CD4-positive, alpha-beta T cell treated with Interleukin-10 for 1 hour (primary cell): ENCODE measurements at regions not wholly inside any gene's neighbourhood (a gene's known extent, or its start where the extent isn't known, plus 50 kb on each side); places are given as distances from the start of the nearest gene placed in this dataset.
A peak's percentile ranks its signal among the peaks of the same experiment; 100 is the strongest.

Source experiments
- DNase-seq: peaks from one replicate; pipeline ENCODE4 v3.0.0-alpha.2; 2020

GRCh38 chr1:110763149-110763548, 88.4 kb upstream of the KCNA3 start:
- DNase-seq: no peak

GRCh38 chr1:110760321-110760720, 85.6 kb upstream of the KCNA3 start:
- no peak for DNase-seq

- DNase-seq: no peak
Observed at GRCh38 chr1:110756506-110756905, 81.8 kb upstream of the KCNA3 start.

- no peak for DNase-seq
Observed at GRCh38 chr1:110752941-110753725, 78.4 kb upstream of the KCNA3 start.

GRCh38 chr1:110750562-110750961, 75.8 kb upstream of the KCNA3 start:
- no peak for DNase-seq

- DNase-seq: no peak
Observed at GRCh38 chr1:110749960-110750359, 75.2 kb upstream of the KCNA3 start.

- peak; percentile 55 for DNase-seq
Observed at GRCh38 chr1:110746644-110747259, 72.0 kb upstream of the KCNA3 start.

GRCh38 chr1:110743397-110743796, 68.7 kb upstream of the KCNA3 start:
- no peak for DNase-seq

GRCh38 chr1:110736900-110737605, 62.3 kb upstream of the KCNA3 start:
- DNase-seq: no peak

GRCh38 chr1:110734133-110734680, 59.5 kb upstream of the KCNA3 start:
- no peak for DNase-seq

GRCh38 chr1:110731529-110731928, 56.8 kb upstream of the KCNA3 start:
- no peak for DNase-seq

GRCh38 chr1:110728388-110729001, 53.8 kb upstream of the KCNA3 start:
- DNase-seq: no peak

GRCh38 chr1:110727246-110727645, 52.5 kb upstream of the KCNA3 start:
- DNase-seq: no peak

GRCh38 chr1:110726755-110727154, 52.0 kb upstream of the KCNA3 start:
- DNase-seq: peak; percentile 15
